ENCODE measurements at regions not wholly inside any gene's neighbourhood (a gene's known extent, or its start where the extent isn't known, plus 50 kb on each side); places are given as distances from the start of the nearest gene placed in this dataset.

DNA sequence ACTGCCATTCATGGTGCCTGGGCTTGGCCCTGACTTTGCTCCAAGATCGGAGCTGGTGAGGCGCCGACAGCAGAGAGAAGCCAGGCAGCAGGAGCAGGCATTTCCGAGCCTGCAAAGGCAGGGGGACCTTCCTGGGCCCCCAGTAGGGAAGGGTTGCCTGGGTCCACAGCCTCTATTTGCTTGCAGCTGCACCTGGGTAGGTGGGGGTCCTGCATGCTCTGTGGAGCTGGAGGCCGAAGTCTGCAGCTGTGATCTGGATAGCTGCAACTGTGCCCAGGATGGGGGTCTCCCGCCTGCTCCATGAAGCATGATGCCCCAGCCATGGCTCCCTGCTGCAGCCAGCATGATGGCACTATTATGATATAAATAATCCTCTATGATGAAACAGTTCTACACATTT is 2144.2 kb downstream of the PCDH9 start:
- ChIA-PET POLR2A (no interaction called here), CTCF (no interaction called here)
- no peaks in the 10 kb centered on the region for H3K36me3 ChIP-seq (ENCODE audit: control insufficient read depth in 4 of 4, insufficient read depth in 4 of 4, low read length in 3 of 4)
- WGBS (ENCODE audit: insufficient coverage), result 100% methylated on average over 5 of the region's 6 CpGs
- H3K4me1 ChIP-seq (ENCODE audit: control extremely low read depth in 1 of 4, control insufficient read depth in 4 of 4, insufficient read depth in 4 of 4, low read length in 3 of 4), result no peaks in the 10 kb centered on the region
- H3K27me3 ChIP-seq (replicated peaks in 2 of 5; ENCODE audit: control insufficient read depth in 4 of 5, insufficient read depth in 5 of 5, low read length in 4 of 5), result no peaks in the 10 kb centered on the region
- H3K9me3 ChIP-seq (ENCODE audit: control extremely low read depth in 1 of 5, control insufficient read depth in 4 of 5, insufficient read depth in 2 of 5, low read depth in 1 of 5, low read length in 4 of 5), result peaks cover 0 to 5% (median 0%) of the 10 kb centered on the region in 5 experiments
- H3K27ac ChIP-seq (ENCODE audit: insufficient read depth in 1 of 2, low read depth in 1 of 2, low read length in 2 of 2, poor library complexity in 1 of 2, severe bottlenecking in 2 of 2), result no peak overlapping the region
- H3K4me3 ChIP-seq (ENCODE audit: control insufficient read depth in 1 of 7, extremely low read depth in 1 of 7, insufficient read depth in 4 of 7, low read depth in 2 of 7, low read length in 6 of 7), result no peak overlapping the region
- DNase-seq, result no peak

- no peaks in the 10 kb centered on the region for H3K9me3 ChIP-seq (ENCODE audit: control extremely low read depth in 1 of 5, control insufficient read depth in 4 of 5, insufficient read depth in 2 of 5, low read depth in 1 of 5, low read length in 4 of 5)
- no peaks in the 10 kb centered on the region for H3K27me3 ChIP-seq (replicated peaks in 2 of 5; ENCODE audit: control insufficient read depth in 4 of 5, insufficient read depth in 5 of 5, low read length in 4 of 5)
- ChIA-PET CTCF (no interaction called here), POLR2A (no interaction called here)
- H3K27ac ChIP-seq (ENCODE audit: insufficient read depth in 1 of 2, low read depth in 1 of 2, low read length in 2 of 2, poor library complexity in 1 of 2, severe bottlenecking in 2 of 2), result no peak overlapping the region
- WGBS (ENCODE audit: insufficient coverage), result no CpG with 5 or more reads among the region's 5 CpGs
- H3K4me1 ChIP-seq (ENCODE audit: control extremely low read depth in 1 of 4, control insufficient read depth in 4 of 4, insufficient read depth in 4 of 4, low read length in 3 of 4), result no peaks in the 10 kb centered on the region
- no peaks in the 10 kb centered on the region for H3K36me3 ChIP-seq (ENCODE audit: control insufficient read depth in 4 of 4, insufficient read depth in 4 of 4, low read length in 3 of 4)
- H3K4me3 ChIP-seq (ENCODE audit: control insufficient read depth in 1 of 7, extremely low read depth in 1 of 7, insufficient read depth in 4 of 7, low read depth in 2 of 7, low read length in 6 of 7), result no peak overlapping the region
- DNase-seq, result no peak
Measured at GRCh38 chr13:65074248-65074647, 2155.9 kb downstream of the PCDH9 start.

DNA sequence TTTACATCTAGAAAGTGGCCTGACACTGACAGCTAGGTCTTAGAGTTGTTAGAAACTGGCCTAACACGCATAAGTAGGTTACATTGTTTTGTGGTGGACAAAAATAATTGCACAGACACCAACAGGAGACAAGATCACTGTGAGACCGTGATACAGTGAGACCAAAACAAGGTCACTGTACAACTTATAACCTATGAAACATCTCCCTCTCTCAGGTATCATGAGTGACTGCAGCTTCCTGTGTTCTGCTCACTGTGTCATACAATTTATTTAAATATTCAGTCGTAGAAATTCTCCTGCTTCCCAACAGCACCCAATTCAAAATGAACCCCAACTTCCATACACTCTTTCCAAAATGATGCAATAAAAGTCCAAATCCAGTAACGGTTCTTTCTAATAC is 2165.2 kb downstream of the PCDH9 start:
- Histone ChIP-seq H3K27me3 (replicated peaks in 2 of 5; ENCODE audit: control insufficient read depth in 4 of 5, insufficient read depth in 5 of 5, low read length in 4 of 5) (no peaks in the 10 kb centered on the region), H3K4me1 (ENCODE audit: control extremely low read depth in 1 of 4, control insufficient read depth in 4 of 4, insufficient read depth in 4 of 4, low read length in 3 of 4) (no peaks in the 10 kb centered on the region), H3K36me3 (ENCODE audit: control insufficient read depth in 4 of 4, insufficient read depth in 4 of 4, low read length in 3 of 4) (no peaks in the 10 kb centered on the region), H3K9me3 (ENCODE audit: control extremely low read depth in 1 of 5, control insufficient read depth in 4 of 5, insufficient read depth in 2 of 5, low read depth in 1 of 5, low read length in 4 of 5) (no peaks in the 10 kb centered on the region), H3K27ac (ENCODE audit: insufficient read depth in 1 of 2, low read depth in 1 of 2, low read length in 2 of 2, poor library complexity in 1 of 2, severe bottlenecking in 2 of 2) (no peak overlapping the region), H3K4me3 (ENCODE audit: control insufficient read depth in 1 of 7, extremely low read depth in 1 of 7, insufficient read depth in 4 of 7, low read depth in 2 of 7, low read length in 6 of 7) (no peak overlapping the region)
- CTCF ChIA-PET, result no interaction called here
- POLR2A ChIA-PET, result no interaction called here
- no peak for DNase-seq
- 93% methylated on average over 3 of the region's 4 CpGs for WGBS (ENCODE audit: insufficient coverage)

DNA sequence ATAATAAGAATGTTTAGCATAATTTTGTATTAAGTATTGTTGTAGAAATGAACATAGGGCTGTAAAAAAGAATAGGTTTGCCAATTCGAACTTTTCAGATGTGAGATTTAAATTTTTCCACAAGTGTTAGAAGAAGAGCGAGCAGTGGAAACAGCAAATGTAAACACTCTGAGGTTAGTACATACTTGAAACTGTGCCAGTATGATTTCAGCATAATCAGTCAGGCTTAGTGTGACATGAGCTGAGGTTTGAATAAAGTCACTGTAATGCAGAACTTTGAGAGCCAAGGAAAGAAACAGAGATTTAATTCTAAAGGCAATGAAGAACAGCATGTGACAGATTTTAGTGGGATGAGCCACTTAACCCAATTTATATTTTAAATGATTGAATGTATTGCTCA is 2166.4 kb downstream of the PCDH9 start:
- H3K27me3 ChIP-seq (replicated peaks in 2 of 5; ENCODE audit: control insufficient read depth in 4 of 5, insufficient read depth in 5 of 5, low read length in 4 of 5), result no peaks in the 10 kb centered on the region
- H3K9me3 ChIP-seq (ENCODE audit: control extremely low read depth in 1 of 5, control insufficient read depth in 4 of 5, insufficient read depth in 2 of 5, low read depth in 1 of 5, low read length in 4 of 5), result no peaks in the 10 kb centered on the region
- no peak overlapping the region for H3K27ac ChIP-seq (ENCODE audit: insufficient read depth in 1 of 2, low read depth in 1 of 2, low read length in 2 of 2, poor library complexity in 1 of 2, severe bottlenecking in 2 of 2)
- no peaks in the 10 kb centered on the region for H3K36me3 ChIP-seq (ENCODE audit: control insufficient read depth in 4 of 4, insufficient read depth in 4 of 4, low read length in 3 of 4)
- no peaks in the 10 kb centered on the region for H3K4me1 ChIP-seq (ENCODE audit: control extremely low read depth in 1 of 4, control insufficient read depth in 4 of 4, insufficient read depth in 4 of 4, low read length in 3 of 4)
- ChIA-PET CTCF (no interaction called here), POLR2A (no interaction called here)
- 100% methylated on average over 2 of the region's 2 CpGs for WGBS (ENCODE audit: insufficient coverage)
- DNase-seq, result no peak
- no peak overlapping the region for H3K4me3 ChIP-seq (ENCODE audit: control insufficient read depth in 1 of 7, extremely low read depth in 1 of 7, insufficient read depth in 4 of 7, low read depth in 2 of 7, low read length in 6 of 7)

- POLR2A ChIA-PET, result no interaction called here
- Histone ChIP-seq H3K9me3 (ENCODE audit: control extremely low read depth in 1 of 5, control insufficient read depth in 4 of 5, insufficient read depth in 2 of 5, low read depth in 1 of 5, low read length in 4 of 5) (peaks cover 0 to 2% (median 0%) of the 10 kb centered on the region in 5 experiments), H3K4me1 (ENCODE audit: control extremely low read depth in 1 of 4, control insufficient read depth in 4 of 4, insufficient read depth in 4 of 4, low read length in 3 of 4) (no peaks in the 10 kb centered on the region), H3K4me3 (ENCODE audit: control insufficient read depth in 1 of 7, extremely low read depth in 1 of 7, insufficient read depth in 4 of 7, low read depth in 2 of 7, low read length in 6 of 7) (no peak overlapping the region), H3K27ac (ENCODE audit: insufficient read depth in 1 of 2, low read depth in 1 of 2, low read length in 2 of 2, poor library complexity in 1 of 2, severe bottlenecking in 2 of 2) (no peak overlapping the region), H3K27me3 (replicated peaks in 2 of 5; ENCODE audit: control insufficient read depth in 4 of 5, insufficient read depth in 5 of 5, low read length in 4 of 5) (no peaks in the 10 kb centered on the region), H3K36me3 (ENCODE audit: control insufficient read depth in 4 of 4, insufficient read depth in 4 of 4, low read length in 3 of 4) (no peaks in the 10 kb centered on the region)
- DNase-seq, result no peak
- no CpG with 5 or more reads among the region's 3 CpGs for WGBS (ENCODE audit: insufficient coverage)
- CTCF ChIA-PET, result no interaction called here
Measured at GRCh38 chr13:65057986-65058385, 2172.2 kb downstream of the PCDH9 start.

GRCh38 chr13:65054277-65054676 is 2175.9 kb downstream of the PCDH9 start:
- H3K4me1 ChIP-seq (ENCODE audit: control extremely low read depth in 1 of 4, control insufficient read depth in 4 of 4, insufficient read depth in 4 of 4, low read length in 3 of 4), result no peaks in the 10 kb centered on the region
- peaks cover 0 to 2% (median 0%) of the 10 kb centered on the region in 5 experiments for H3K9me3 ChIP-seq (ENCODE audit: control extremely low read depth in 1 of 5, control insufficient read depth in 4 of 5, insufficient read depth in 2 of 5, low read depth in 1 of 5, low read length in 4 of 5)
- DNase-seq, result no peak
- CTCF ChIA-PET, result no interaction called here
- POLR2A ChIA-PET, result no interaction called here
- no peak overlapping the region for H3K4me3 ChIP-seq (ENCODE audit: control insufficient read depth in 1 of 7, extremely low read depth in 1 of 7, insufficient read depth in 4 of 7, low read depth in 2 of 7, low read length in 6 of 7)
- no CpG with 5 or more reads among the region's 2 CpGs for WGBS (ENCODE audit: insufficient coverage)
- H3K36me3 ChIP-seq (ENCODE audit: control insufficient read depth in 4 of 4, insufficient read depth in 4 of 4, low read length in 3 of 4), result no peaks in the 10 kb centered on the region
- no peaks in the 10 kb centered on the region for H3K27me3 ChIP-seq (replicated peaks in 2 of 5; ENCODE audit: control insufficient read depth in 4 of 5, insufficient read depth in 5 of 5, low read length in 4 of 5)
- H3K27ac ChIP-seq (ENCODE audit: insufficient read depth in 1 of 2, low read depth in 1 of 2, low read length in 2 of 2, poor library complexity in 1 of 2, severe bottlenecking in 2 of 2), result no peak overlapping the region

- Histone ChIP-seq H3K4me3 (ENCODE audit: control insufficient read depth in 1 of 7, extremely low read depth in 1 of 7, insufficient read depth in 4 of 7, low read depth in 2 of 7, low read length in 6 of 7) (no peak overlapping the region), H3K4me1 (ENCODE audit: control extremely low read depth in 1 of 4, control insufficient read depth in 4 of 4, insufficient read depth in 4 of 4, low read length in 3 of 4) (no peaks in the 10 kb centered on the region), H3K27me3 (replicated peaks in 2 of 5; ENCODE audit: control insufficient read depth in 4 of 5, insufficient read depth in 5 of 5, low read length in 4 of 5) (no peaks in the 10 kb centered on the region), H3K36me3 (ENCODE audit: control insufficient read depth in 4 of 4, insufficient read depth in 4 of 4, low read length in 3 of 4) (no peaks in the 10 kb centered on the region), H3K27ac (ENCODE audit: insufficient read depth in 1 of 2, low read depth in 1 of 2, low read length in 2 of 2, poor library complexity in 1 of 2, severe bottlenecking in 2 of 2) (no peak overlapping the region), H3K9me3 (ENCODE audit: control extremely low read depth in 1 of 5, control insufficient read depth in 4 of 5, insufficient read depth in 2 of 5, low read depth in 1 of 5, low read length in 4 of 5) (no peaks in the 10 kb centered on the region)
- CTCF ChIA-PET, result no interaction called here
- POLR2A ChIA-PET, result no interaction called here
- WGBS (ENCODE audit: insufficient coverage), result no CpG with 5 or more reads among the region's 1 CpG
- no peak for DNase-seq
Measured at GRCh38 chr13:65036999-65037398, 2193.1 kb downstream of the PCDH9 start.

GRCh38 chr13:65035302-65035701 is 2194.8 kb downstream of the PCDH9 start:
- Histone ChIP-seq H3K36me3 (ENCODE audit: control insufficient read depth in 4 of 4, insufficient read depth in 4 of 4, low read length in 3 of 4) (no peaks in the 10 kb centered on the region), H3K4me3 (ENCODE audit: control insufficient read depth in 1 of 7, extremely low read depth in 1 of 7, insufficient read depth in 4 of 7, low read depth in 2 of 7, low read length in 6 of 7) (no peak overlapping the region), H3K27ac (ENCODE audit: insufficient read depth in 1 of 2, low read depth in 1 of 2, low read length in 2 of 2, poor library complexity in 1 of 2, severe bottlenecking in 2 of 2) (no peak overlapping the region), H3K9me3 (ENCODE audit: control extremely low read depth in 1 of 5, control insufficient read depth in 4 of 5, insufficient read depth in 2 of 5, low read depth in 1 of 5, low read length in 4 of 5) (no peaks in the 10 kb centered on the region), H3K27me3 (replicated peaks in 2 of 5; ENCODE audit: control insufficient read depth in 4 of 5, insufficient read depth in 5 of 5, low read length in 4 of 5) (no peaks in the 10 kb centered on the region), H3K4me1 (ENCODE audit: control extremely low read depth in 1 of 4, control insufficient read depth in 4 of 4, insufficient read depth in 4 of 4, low read length in 3 of 4) (no peaks in the 10 kb centered on the region)
- ChIA-PET POLR2A (no interaction called here), CTCF (no interaction called here)
- DNase-seq, result no peak
